ENCODE measurements at regions not wholly inside any gene's neighbourhood (a gene's known extent, or its start where the extent isn't known, plus 50 kb on each side); places are given as distances from the start of the nearest gene placed in this dataset.

GRCh38 chr18:10009321-10010144 lies 95.7 kb downstream of the VAPA start:
- no peak for ATAC-seq (ENCODE audit: low read depth in 2 of 2)
- Histone ChIP-seq H3K4me1 (ENCODE audit: control insufficient read depth, insufficient read depth, low read length, poor library complexity, severe bottlenecking) (no peaks in the 10 kb centered on the region), H3K9me3 (ENCODE audit: control insufficient read depth in 2 of 2, low read length in 2 of 2) (no peaks in the 10 kb centered on the region), H3K27me3 (ENCODE audit: control insufficient read depth, insufficient read depth, low read length) (no peaks in the 10 kb centered on the region), H3K4me3 (ENCODE audit: low read depth, low read length) (no peak overlapping the region), H3K36me3 (ENCODE audit: control insufficient read depth, insufficient read depth, low read length) (no peaks in the 10 kb centered on the region), H3K27ac (ENCODE audit: insufficient read depth, low read length, poor library complexity, severe bottlenecking) (no peak overlapping the region)
- Mint-ChIP-seq H3K4me1 (no peaks in the 10 kb centered on the region), H3K4me3 (no peak overlapping the region), H3K27ac (no peak overlapping the region), H3K9me3 (no peaks in the 10 kb centered on the region), H3K36me3 (no peaks in the 10 kb centered on the region), H3K27me3 (no peaks in the 10 kb centered on the region)
- no peak for DNase-seq

- no peaks in the 10 kb centered on the region for H3K9me3 ChIP-seq (ENCODE audit: control insufficient read depth in 2 of 2, low read length in 2 of 2)
- H3K27ac ChIP-seq (ENCODE audit: insufficient read depth, low read length, poor library complexity, severe bottlenecking): no peak overlapping the region
- Mint-ChIP-seq H3K4me1 (no peaks in the 10 kb centered on the region), H3K27me3 (no peaks in the 10 kb centered on the region), H3K27ac (no peak overlapping the region), H3K36me3 (no peaks in the 10 kb centered on the region), H3K4me3 (no peak overlapping the region), H3K9me3 (no peaks in the 10 kb centered on the region)
- H3K4me1 ChIP-seq (ENCODE audit: control insufficient read depth, insufficient read depth, low read length, poor library complexity, severe bottlenecking): no peaks in the 10 kb centered on the region
- H3K36me3 ChIP-seq (ENCODE audit: control insufficient read depth, insufficient read depth, low read length): no peaks in the 10 kb centered on the region
- no peaks in the 10 kb centered on the region for H3K27me3 ChIP-seq (ENCODE audit: control insufficient read depth, insufficient read depth, low read length)
- DNase-seq (no peak), ATAC-seq (ENCODE audit: low read depth in 2 of 2) (no peak)
- H3K4me3 ChIP-seq (ENCODE audit: low read depth, low read length): no peak overlapping the region
Measured at GRCh38 chr18:10010611-10011015, 96.8 kb downstream of the VAPA start.

- Mint-ChIP-seq H3K27ac (no peak overlapping the region), H3K9me3 (no peaks in the 10 kb centered on the region), H3K4me3 (no peak overlapping the region), H3K27me3 (no peaks in the 10 kb centered on the region), H3K36me3 (no peaks in the 10 kb centered on the region), H3K4me1 (no peaks in the 10 kb centered on the region)
- Histone ChIP-seq H3K4me1 (ENCODE audit: control insufficient read depth, insufficient read depth, low read length, poor library complexity, severe bottlenecking) (no peaks in the 10 kb centered on the region), H3K36me3 (ENCODE audit: control insufficient read depth, insufficient read depth, low read length) (no peaks in the 10 kb centered on the region), H3K27ac (ENCODE audit: insufficient read depth, low read length, poor library complexity, severe bottlenecking) (no peak overlapping the region), H3K9me3 (ENCODE audit: control insufficient read depth in 2 of 2, low read length in 2 of 2) (no peaks in the 10 kb centered on the region), H3K27me3 (ENCODE audit: control insufficient read depth, insufficient read depth, low read length) (no peaks in the 10 kb centered on the region), H3K4me3 (ENCODE audit: low read depth, low read length) (no peak overlapping the region)
- DNase-seq: no peak
- ATAC-seq (ENCODE audit: low read depth in 2 of 2): no peak
Measured at GRCh38 chr18:10011061-10011460, 97.2 kb downstream of the VAPA start.

- Mint-ChIP-seq H3K27ac (no peak overlapping the region), H3K4me1 (peaks cover 0 to 2% (median 0%) of the 10 kb centered on the region in 4 donors), H3K4me3 (no peak overlapping the region), H3K36me3 (no peaks in the 10 kb centered on the region), H3K9me3 (no peaks in the 10 kb centered on the region), H3K27me3 (no peaks in the 10 kb centered on the region)
- Histone ChIP-seq H3K4me3 (ENCODE audit: low read depth, low read length) (no peak overlapping the region), H3K27me3 (ENCODE audit: control insufficient read depth, insufficient read depth, low read length) (no peaks in the 10 kb centered on the region), H3K9me3 (ENCODE audit: control insufficient read depth in 2 of 2, low read length in 2 of 2) (no peaks in the 10 kb centered on the region), H3K4me1 (ENCODE audit: control insufficient read depth, insufficient read depth, low read length, poor library complexity, severe bottlenecking) (no peaks in the 10 kb centered on the region), H3K27ac (ENCODE audit: insufficient read depth, low read length, poor library complexity, severe bottlenecking) (no peak overlapping the region), H3K36me3 (ENCODE audit: control insufficient read depth, insufficient read depth, low read length) (no peaks in the 10 kb centered on the region)
- DNase-seq (no peak), ATAC-seq (ENCODE audit: low read depth in 2 of 2) (no peak)
Measured at GRCh38 chr18:10011751-10012150, 97.9 kb downstream of the VAPA start.

DNA sequence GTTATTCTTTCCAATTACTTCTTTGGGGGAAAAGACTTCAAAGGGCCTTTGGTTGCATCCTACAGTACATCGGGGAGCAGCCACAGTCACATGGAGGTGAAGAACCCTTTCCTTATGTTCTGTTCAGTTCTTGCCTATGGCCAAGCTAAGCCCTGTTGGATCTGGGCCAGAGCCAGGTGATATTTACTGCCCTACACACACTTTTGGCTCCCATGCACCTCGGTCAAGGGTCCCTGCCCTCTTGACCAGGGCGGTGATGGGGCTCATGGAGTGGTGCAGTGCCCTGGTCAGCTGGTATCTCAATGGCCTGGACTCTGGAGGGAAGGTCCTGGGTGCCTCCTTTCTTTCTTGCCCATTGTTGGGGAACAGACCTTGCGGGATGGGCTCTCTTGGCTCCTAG lies 98.7 kb downstream of the VAPA start:
- ATAC-seq (ENCODE audit: low read depth in 2 of 2) (no peak), DNase-seq (no peak)
- Mint-ChIP-seq H3K27ac (no peak overlapping the region), H3K4me1 (peaks cover 0 to 2% (median 0%) of the 10 kb centered on the region in 4 donors), H3K36me3 (no peaks in the 10 kb centered on the region), H3K27me3 (no peaks in the 10 kb centered on the region), H3K9me3 (no peaks in the 10 kb centered on the region), H3K4me3 (no peak overlapping the region)
- H3K36me3 ChIP-seq (ENCODE audit: control insufficient read depth, insufficient read depth, low read length): no peaks in the 10 kb centered on the region
- no peaks in the 10 kb centered on the region for H3K4me1 ChIP-seq (ENCODE audit: control insufficient read depth, insufficient read depth, low read length, poor library complexity, severe bottlenecking)
- no peak overlapping the region for H3K4me3 ChIP-seq (ENCODE audit: low read depth, low read length)
- no peak overlapping the region for H3K27ac ChIP-seq (ENCODE audit: insufficient read depth, low read length, poor library complexity, severe bottlenecking)
- H3K27me3 ChIP-seq (ENCODE audit: control insufficient read depth, insufficient read depth, low read length): no peaks in the 10 kb centered on the region
- no peaks in the 10 kb centered on the region for H3K9me3 ChIP-seq (ENCODE audit: control insufficient read depth in 2 of 2, low read length in 2 of 2)

DNA sequence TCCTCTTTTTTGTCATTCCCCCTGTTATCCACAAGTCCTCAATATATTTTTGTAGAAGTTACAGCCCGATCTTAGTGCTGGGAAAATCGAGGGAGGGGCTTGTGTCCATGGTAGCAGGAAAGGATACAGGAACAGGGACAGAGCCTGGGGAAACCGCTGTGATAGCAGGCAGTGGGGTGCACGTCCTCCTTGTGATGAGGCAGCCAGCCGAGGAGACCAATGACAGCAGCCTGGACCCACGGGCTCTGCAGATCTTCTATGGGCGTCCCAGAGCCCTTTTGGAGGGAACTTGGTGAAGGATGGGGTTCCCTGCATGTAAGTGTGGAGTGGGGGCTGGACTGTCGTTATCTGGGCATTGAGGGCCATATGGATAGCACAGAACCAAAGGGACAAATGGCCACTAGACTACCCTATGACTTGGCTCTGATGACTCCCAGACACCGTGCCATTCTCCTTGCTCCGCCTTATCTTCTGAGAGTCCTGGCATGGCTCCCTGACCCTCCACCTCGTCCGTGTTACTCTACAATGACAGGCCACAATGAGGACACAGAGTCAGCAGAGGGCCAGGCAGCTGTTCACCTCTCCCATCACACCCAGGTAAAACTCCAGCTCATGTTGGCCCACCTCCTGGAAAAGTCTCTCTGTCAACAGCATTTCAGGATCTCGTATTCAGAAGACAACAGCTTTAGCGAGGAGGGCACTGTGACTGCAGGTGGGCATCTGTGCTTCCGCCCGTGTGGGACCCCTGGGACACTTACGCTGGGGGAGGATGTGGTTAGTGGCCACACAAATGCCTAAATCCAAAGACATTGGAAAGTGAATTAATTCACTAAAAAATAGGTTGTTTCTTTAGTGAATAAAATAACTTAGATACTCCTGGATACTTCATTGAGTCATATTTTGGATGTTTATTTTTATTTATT lies 100.1 kb downstream of the VAPA start:
- H3K27me3 ChIP-seq (ENCODE audit: control insufficient read depth, insufficient read depth, low read length): no peaks in the 10 kb centered on the region
- DNase-seq: no peak
- Mint-ChIP-seq H3K9me3 (no peaks in the 10 kb centered on the region), H3K27me3 (no peaks in the 10 kb centered on the region), H3K27ac (no peak overlapping the region), H3K4me1 (peaks cover 0 to 2% (median 0%) of the 10 kb centered on the region in 4 donors), H3K36me3 (no peaks in the 10 kb centered on the region), H3K4me3 (no peak overlapping the region)
- H3K4me3 ChIP-seq (ENCODE audit: low read depth, low read length): no peak overlapping the region
- no peaks in the 10 kb centered on the region for H3K36me3 ChIP-seq (ENCODE audit: control insufficient read depth, insufficient read depth, low read length)
- no peaks in the 10 kb centered on the region for H3K4me1 ChIP-seq (ENCODE audit: control insufficient read depth, insufficient read depth, low read length, poor library complexity, severe bottlenecking)
- no peaks in the 10 kb centered on the region for H3K9me3 ChIP-seq (ENCODE audit: control insufficient read depth in 2 of 2, low read length in 2 of 2)
- no peak for ATAC-seq (ENCODE audit: low read depth in 2 of 2)
- H3K27ac ChIP-seq (ENCODE audit: insufficient read depth, low read length, poor library complexity, severe bottlenecking): no peak overlapping the region

DNA sequence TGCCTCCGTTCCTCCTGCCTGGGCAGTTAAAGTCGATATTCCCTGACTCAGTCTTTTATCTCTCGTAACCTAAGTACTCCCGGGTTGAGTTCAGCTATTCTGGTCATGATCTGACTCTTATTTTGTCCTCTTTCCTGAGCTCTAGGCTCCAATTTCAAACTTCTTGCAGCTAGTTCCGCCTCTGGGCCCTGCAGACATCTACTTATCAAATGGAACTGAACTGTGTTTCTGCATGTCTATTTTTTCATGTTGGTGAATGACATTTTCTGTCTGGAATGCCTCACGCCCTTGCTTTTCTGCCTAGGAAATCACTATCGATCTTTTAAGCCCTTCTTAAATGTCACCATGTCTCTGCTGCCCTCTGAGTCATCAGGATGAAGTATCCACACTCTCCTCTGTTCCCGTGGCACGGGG lies 101.5 kb downstream of the VAPA start:
- H3K4me3 Mint-ChIP-seq: no peak overlapping the region
- peaks cover 0 to 2% (median 0%) of the 10 kb centered on the region in 4 donors for H3K4me1 Mint-ChIP-seq
- H3K9me3 Mint-ChIP-seq: no peaks in the 10 kb centered on the region
- H3K36me3 ChIP-seq (ENCODE audit: control insufficient read depth, insufficient read depth, low read length): no peaks in the 10 kb centered on the region
- no peak overlapping the region for H3K27ac Mint-ChIP-seq
- H3K9me3 ChIP-seq (ENCODE audit: control insufficient read depth in 2 of 2, low read length in 2 of 2): no peaks in the 10 kb centered on the region
- H3K36me3 Mint-ChIP-seq: no peaks in the 10 kb centered on the region
- H3K4me1 ChIP-seq (ENCODE audit: control insufficient read depth, insufficient read depth, low read length, poor library complexity, severe bottlenecking): no peaks in the 10 kb centered on the region
- ATAC-seq (ENCODE audit: low read depth in 2 of 2): no peak
- H3K4me3 ChIP-seq (ENCODE audit: low read depth, low read length): no peak overlapping the region
- H3K27me3 Mint-ChIP-seq: no peaks in the 10 kb centered on the region
- H3K27me3 ChIP-seq (ENCODE audit: control insufficient read depth, insufficient read depth, low read length): no peaks in the 10 kb centered on the region
- H3K27ac ChIP-seq (ENCODE audit: insufficient read depth, low read length, poor library complexity, severe bottlenecking): no peak overlapping the region
- no peak for DNase-seq
